ENCODE measurements at regions not wholly inside any gene's neighbourhood (a gene's known extent, or its start where the extent isn't known, plus 50 kb on each side); places are given as distances from the start of the nearest gene placed in this dataset.

DNA sequence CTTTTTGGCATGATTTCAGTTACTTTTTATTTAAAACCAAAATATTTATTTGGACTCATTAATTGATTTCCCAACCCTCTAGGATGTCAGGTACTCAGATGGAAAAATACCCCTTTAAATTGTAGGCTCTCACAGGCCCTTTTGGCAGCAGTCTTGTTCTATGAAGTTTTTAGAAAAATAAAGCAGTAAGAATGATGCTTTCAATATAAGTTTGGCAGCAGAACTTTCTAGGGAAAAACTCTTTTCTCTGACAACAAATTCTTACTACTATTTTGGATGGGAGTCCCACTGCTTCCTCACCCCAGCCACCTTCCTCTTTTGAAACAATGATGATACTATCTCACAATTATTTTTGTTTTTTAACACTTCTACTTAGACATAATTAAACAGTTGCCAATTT lies 581.6 kb upstream of the SGCG start:
- TF ChIP-seq, protein P1, sequence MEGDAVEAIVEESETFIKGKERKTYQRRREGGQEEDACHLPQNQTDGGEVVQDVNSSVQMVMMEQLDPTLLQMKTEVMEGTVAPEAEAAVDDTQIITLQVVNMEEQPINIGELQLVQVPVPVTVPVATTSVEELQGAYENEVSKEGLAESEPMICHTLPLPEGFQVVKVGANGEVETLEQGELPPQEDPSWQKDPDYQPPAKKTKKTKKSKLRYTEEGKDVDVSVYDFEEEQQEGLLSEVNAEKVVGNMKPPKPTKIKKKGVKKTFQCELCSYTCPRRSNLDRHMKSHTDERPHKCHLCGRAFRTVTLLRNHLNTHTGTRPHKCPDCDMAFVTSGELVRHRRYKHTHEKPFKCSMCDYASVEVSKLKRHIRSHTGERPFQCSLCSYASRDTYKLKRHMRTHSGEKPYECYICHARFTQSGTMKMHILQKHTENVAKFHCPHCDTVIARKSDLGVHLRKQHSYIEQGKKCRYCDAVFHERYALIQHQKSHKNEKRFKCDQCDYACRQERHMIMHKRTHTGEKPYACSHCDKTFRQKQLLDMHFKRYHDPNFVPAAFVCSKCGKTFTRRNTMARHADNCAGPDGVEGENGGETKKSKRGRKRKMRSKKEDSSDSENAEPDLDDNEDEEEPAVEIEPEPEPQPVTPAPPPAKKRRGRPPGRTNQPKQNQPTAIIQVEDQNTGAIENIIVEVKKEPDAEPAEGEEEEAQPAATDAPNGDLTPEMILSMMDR (IDR thresholded peaks at IDR 0.05) = no peak
- no peak for TF ChIP-seq EP300 (IDR thresholded peaks at IDR 0.05)
- no peak for TF ChIP-seq POLR2A (IDR thresholded peaks at IDR 0.05)
- TF ChIP-seq POLR2AphosphoS5 (IDR thresholded peaks at IDR 0.05) = no peak

Measured in gastroesophageal sphincter (tissue), 3 donors.